ENCODE measurements at regions not wholly inside any gene's neighbourhood (a gene's known extent, or its start where the extent isn't known, plus 50 kb on each side); places are given as distances from the start of the nearest gene placed in this dataset.

DNA sequence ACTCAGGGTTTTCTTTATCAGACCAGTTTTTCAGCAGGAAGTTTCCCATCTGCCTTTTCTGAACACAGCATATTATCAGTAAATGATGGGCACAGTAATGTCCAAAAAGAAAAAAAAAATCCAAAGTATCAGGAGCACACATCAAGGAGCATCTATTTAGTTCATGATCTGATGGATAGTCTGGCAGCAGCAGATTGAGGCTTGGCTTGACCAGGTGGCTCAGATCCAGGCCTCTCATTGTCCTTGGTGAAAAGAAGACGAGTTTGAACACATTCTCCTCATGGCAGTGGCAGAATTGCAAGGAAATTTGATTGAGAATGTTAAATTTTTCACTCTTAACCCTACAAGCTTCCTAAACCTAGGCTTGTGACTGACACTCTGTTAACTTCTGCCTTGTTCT lies 192.9 kb downstream of the OXSM start:
- ATAC-seq (no peak), DNase-seq (ENCODE audit: low read depth, low spot score) (no peak), FAIRE-seq (no peak)
- H3K9ac ChIP-seq (ENCODE audit: control insufficient read depth, insufficient read depth, low read length): no peak overlapping the region
- ChIA-PET RAD21 (ENCODE audit: unreplicated experiment) (no interaction called here), POLR2A (no interaction called here), CTCF (no interaction called here), SMC1A (ENCODE audit: uncharacterized antibody, unreplicated experiment) (interaction anchor here (1.4 kb wide), 1 partner anchor 730 kb away, joined by 3 read pairs; no protein-coding TSS in a partner anchor)
- intact Hi-C loops (cut with micrococcal nuclease; ENCODE audit: unreplicated experiment): no loop called here
- no peak overlapping the region for H2AFZ ChIP-seq (ENCODE audit: control insufficient read depth, low read depth, low read length)
- H3K27me3 ChIP-seq (replicated peaks in 1 of 2; ENCODE audit: control insufficient read depth in 2 of 2, insufficient read depth in 2 of 2, low read length in 1 of 2): no peaks in the 10 kb centered on the region
- 0% methylated on average over 1 of the region's 1 CpG for WGBS (ENCODE audit: insufficient coverage, insufficient replicate concordance, low lambda C conversion rate, missing lambda C conversion rate)
- H3K36me3 ChIP-seq (ENCODE audit: control insufficient read depth in 2 of 2, insufficient read depth in 2 of 2, low read length in 1 of 2): no peaks in the 10 kb centered on the region
- H3K4me3 ChIP-seq: no peak overlapping the region
- no peaks in the 10 kb centered on the region for H3K79me2 ChIP-seq (ENCODE audit: control insufficient read depth, insufficient read depth, low read length)
- TF ChIP-seq TCF3 (IDR thresholded peaks at IDR 0.05; ENCODE audit: borderline replicate concordance, insufficient read depth, low read depth, low read length) (no peak), MEF2A (IDR thresholded peaks at IDR 0.05; ENCODE audit: insufficient read depth, low read depth, low read length) (no peak), EZH2 (IDR thresholded peaks at IDR 0.05; ENCODE audit: borderline replicate concordance, control insufficient read depth, low read depth, low read length) (no peak), CBFB (IDR thresholded peaks at IDR 0.05; ENCODE audit: low read depth) (no peak), GATAD2B (conservative IDR thresholded peaks at IDR 0.05; ENCODE audit: low read depth) (no peak)
- TF ChIP-seq, protein P1, sequence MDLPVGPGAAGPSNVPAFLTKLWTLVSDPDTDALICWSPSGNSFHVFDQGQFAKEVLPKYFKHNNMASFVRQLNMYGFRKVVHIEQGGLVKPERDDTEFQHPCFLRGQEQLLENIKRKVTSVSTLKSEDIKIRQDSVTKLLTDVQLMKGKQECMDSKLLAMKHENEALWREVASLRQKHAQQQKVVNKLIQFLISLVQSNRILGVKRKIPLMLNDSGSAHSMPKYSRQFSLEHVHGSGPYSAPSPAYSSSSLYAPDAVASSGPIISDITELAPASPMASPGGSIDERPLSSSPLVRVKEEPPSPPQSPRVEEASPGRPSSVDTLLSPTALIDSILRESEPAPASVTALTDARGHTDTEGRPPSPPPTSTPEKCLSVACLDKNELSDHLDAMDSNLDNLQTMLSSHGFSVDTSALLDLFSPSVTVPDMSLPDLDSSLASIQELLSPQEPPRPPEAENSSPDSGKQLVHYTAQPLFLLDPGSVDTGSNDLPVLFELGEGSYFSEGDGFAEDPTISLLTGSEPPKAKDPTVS (IDR thresholded peaks at IDR 0.05; ENCODE audit: low read depth, low read length): no peak
- H3K4me2 ChIP-seq (ENCODE audit: control insufficient read depth, insufficient read depth): no peak overlapping the region
- BruUV-seq (replicated peaks): no TSS peak
- in situ Hi-C loops (cut with MboI): no loop called here
- no peaks in the 10 kb centered on the region for H3K4me1 ChIP-seq (ENCODE audit: control insufficient read depth, insufficient read depth, low read length)
- no peaks in the 10 kb centered on the region for H4K20me1 ChIP-seq (ENCODE audit: control insufficient read depth, insufficient read depth)
- H3K9me3 ChIP-seq (replicated peaks; ENCODE audit: control insufficient read depth, insufficient read depth, low read length): no peaks in the 10 kb centered on the region
- no peak overlapping the region for H3K27ac ChIP-seq (ENCODE audit: control insufficient read depth, insufficient read depth)

DNA sequence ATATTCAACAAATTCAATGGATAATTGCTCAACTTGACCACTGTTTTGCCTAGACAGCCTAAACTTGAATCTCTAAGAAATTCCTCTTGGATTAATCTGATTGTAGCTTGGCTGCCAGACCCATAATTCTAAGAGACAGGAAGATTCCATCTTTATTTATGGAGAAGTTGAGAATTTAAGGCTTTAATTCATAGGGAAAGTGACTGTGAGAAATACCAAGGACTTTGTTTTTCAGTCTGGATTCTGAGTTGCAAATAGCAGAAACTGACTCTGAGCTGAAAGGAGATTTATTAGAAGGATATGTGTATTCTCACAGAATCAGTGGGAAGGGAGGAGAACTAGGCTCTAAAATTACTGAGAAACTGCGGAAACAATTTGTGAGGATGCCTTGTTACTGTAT lies 195.7 kb downstream of the OXSM start:
- Histone ChIP-seq H3K36me3 (ENCODE audit: control insufficient read depth in 2 of 2, insufficient read depth in 2 of 2, low read length in 1 of 2) (no peaks in the 10 kb centered on the region), H4K20me1 (ENCODE audit: control insufficient read depth, insufficient read depth) (no peaks in the 10 kb centered on the region), H3K9ac (ENCODE audit: control insufficient read depth, insufficient read depth, low read length) (no peak overlapping the region), H2AFZ (ENCODE audit: control insufficient read depth, low read depth, low read length) (no peak overlapping the region), H3K4me3 (no peak overlapping the region), H3K27me3 (replicated peaks in 1 of 2; ENCODE audit: control insufficient read depth in 2 of 2, insufficient read depth in 2 of 2, low read length in 1 of 2) (no peaks in the 10 kb centered on the region), H3K9me3 (replicated peaks; ENCODE audit: control insufficient read depth, insufficient read depth, low read length) (no peaks in the 10 kb centered on the region), H3K27ac (ENCODE audit: control insufficient read depth, insufficient read depth) (no peak overlapping the region), H3K4me2 (ENCODE audit: control insufficient read depth, insufficient read depth) (no peak overlapping the region), H3K4me1 (ENCODE audit: control insufficient read depth, insufficient read depth, low read length) (no peaks in the 10 kb centered on the region), H3K79me2 (ENCODE audit: control insufficient read depth, insufficient read depth, low read length) (no peaks in the 10 kb centered on the region)
- FAIRE-seq: no peak
- POLR2A ChIA-PET: no interaction called here
- WGBS (ENCODE audit: insufficient coverage, insufficient replicate concordance, low lambda C conversion rate, missing lambda C conversion rate): 81% methylated on average over 1 of the region's 1 CpG
- no peak for ATAC-seq
- DNase-seq (ENCODE audit: low read depth, low spot score): no peak
- SMC1A ChIA-PET (ENCODE audit: uncharacterized antibody, unreplicated experiment): interaction anchor here (1.0 to 1.6 kb wide), 2 partner anchors 19 to 32 kb away, joined by 4 read pairs; no protein-coding TSS in a partner anchor
- intact Hi-C loops (cut with micrococcal nuclease; ENCODE audit: unreplicated experiment): no loop called here
- in situ Hi-C loops (cut with MboI): no loop called here
- BruUV-seq (replicated peaks): no TSS peak
- TF ChIP-seq IKZF1 (conservative IDR thresholded peaks at IDR 0.05) (no peak), RFX5 (IDR thresholded peaks at IDR 0.05; ENCODE audit: low read depth, low read length) (no peak)
- RAD21 ChIA-PET (ENCODE audit: unreplicated experiment): no interaction called here
- CTCF ChIA-PET: no interaction called here
